ENCODE measurements at regions not wholly inside any gene's neighbourhood (a gene's known extent, or its start where the extent isn't known, plus 50 kb on each side); places are given as distances from the start of the nearest gene placed in this dataset.

DNA sequence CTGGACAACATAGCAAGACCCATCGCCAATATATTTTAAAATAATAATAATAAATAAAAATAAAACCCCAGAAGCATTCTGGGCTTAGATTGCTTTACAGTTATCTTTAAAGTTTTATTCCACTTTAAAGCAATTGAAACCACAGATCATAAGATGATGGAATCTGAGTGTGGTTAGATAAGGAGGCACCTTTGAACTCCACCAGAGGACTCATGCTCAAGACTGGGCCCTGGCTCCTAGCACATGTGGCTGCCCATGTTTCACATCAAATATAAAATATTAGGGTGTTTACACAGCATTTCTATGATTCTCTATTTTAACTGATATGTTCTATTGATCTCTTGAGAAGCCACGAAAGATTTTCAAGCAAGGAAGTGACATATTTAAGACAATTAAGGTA lies 52.6 kb upstream of the BBS12 start:
- H3K4me1 ChIP-seq (replicated peaks in 1 of 2; ENCODE audit: control insufficient read depth in 2 of 2, insufficient read depth in 2 of 2, low read length in 2 of 2): no peaks in the 10 kb centered on the region
- 0 out of 2 replicates have a peak, but pooled peaks cover 3% of the 10 kb centered on the region for H3K9me3 ChIP-seq (replicated peaks; ENCODE audit: control insufficient read depth, insufficient read depth, low read depth, low read length)
- WGBS (ENCODE audit: insufficient coverage, low coverage, missing lambda C conversion rate): 42% methylated on average over 2 of the region's 2 CpGs
- no peak overlapping the region for H3K4me2 ChIP-seq (ENCODE audit: insufficient read depth, low read length)
- in situ Hi-C loops (cut with MboI): no loop called here
- no peak overlapping the region for H3K27ac ChIP-seq (ENCODE audit: extremely low read depth, low read depth, low read length)
- H3K9me1 ChIP-seq (ENCODE audit: control insufficient read depth, insufficient read depth, low read length): no peaks in the 10 kb centered on the region
- FAIRE-seq (no peak), ATAC-seq (no peak), DNase-seq (ENCODE audit: extremely low read depth in 1 of 4, low spot score in 3 of 4) (no peak)
- no TSS peak for BruUV-seq (replicated peaks)
- no peaks in the 10 kb centered on the region for H4K20me1 ChIP-seq (replicated peaks; ENCODE audit: control insufficient read depth, insufficient read depth, low read length)
- ChIA-PET POLR2A (no interaction called here), CTCF (ENCODE audit: low intra/inter-chr PET ratio) (no interaction called here)
- no peaks in the 10 kb centered on the region for H3K27me3 ChIP-seq (ENCODE audit: control insufficient read depth in 2 of 2, insufficient read depth in 2 of 2, low read length in 2 of 2)
- H3K79me2 ChIP-seq (ENCODE audit: control insufficient read depth, insufficient read depth, low read length): no peaks in the 10 kb centered on the region
- no peak overlapping the region for H3K9ac ChIP-seq (ENCODE audit: insufficient read depth in 1 of 2, low read depth in 2 of 2, low read length in 2 of 2)
- H3K4me3 ChIP-seq: no peak overlapping the region
- H2AFZ ChIP-seq (ENCODE audit: low read depth, low read length): no peak overlapping the region
- no peaks in the 10 kb centered on the region for H3K36me3 ChIP-seq (ENCODE audit: control insufficient read depth, insufficient read depth, low read length)
- intact Hi-C loops (cut with micrococcal nuclease): no loop called here
- TF ChIP-seq, protein P1, sequence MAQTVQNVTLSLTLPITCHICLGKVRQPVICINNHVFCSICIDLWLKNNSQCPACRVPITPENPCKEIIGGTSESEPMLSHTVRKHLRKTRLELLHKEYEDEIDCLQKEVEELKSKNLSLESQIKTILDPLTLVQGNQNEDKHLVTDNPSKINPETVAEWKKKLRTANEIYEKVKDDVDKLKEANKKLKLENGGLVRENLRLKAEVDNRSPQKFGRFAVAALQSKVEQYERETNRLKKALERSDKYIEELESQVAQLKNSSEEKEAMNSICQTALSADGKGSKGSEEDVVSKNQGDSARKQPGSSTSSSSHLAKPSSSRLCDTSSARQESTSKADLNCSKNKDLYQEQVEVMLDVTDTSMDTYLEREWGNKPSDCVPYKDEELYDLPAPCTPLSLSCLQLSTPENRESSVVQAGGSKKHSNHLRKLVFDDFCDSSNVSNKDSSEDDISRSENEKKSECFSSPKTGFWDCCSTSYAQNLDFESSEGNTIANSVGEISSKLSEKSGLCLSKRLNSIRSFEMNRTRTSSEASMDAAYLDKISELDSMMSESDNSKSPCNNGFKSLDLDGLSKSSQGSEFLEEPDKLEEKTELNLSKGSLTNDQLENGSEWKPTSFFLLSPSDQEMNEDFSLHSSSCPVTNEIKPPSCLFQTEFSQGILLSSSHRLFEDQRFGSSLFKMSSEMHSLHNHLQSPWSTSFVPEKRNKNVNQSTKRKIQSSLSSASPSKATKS (CRISPR knock-in tag; IDR thresholded peaks at IDR 0.05): no peak
- TF ChIP-seq GABPA (tag; conservative IDR thresholded peaks at IDR 0.05; ENCODE audit: low read depth) (no peak), TEAD4 (IDR thresholded peaks at IDR 0.05; ENCODE audit: low read length) (no peak), TEAD4 (CRISPR knock-in tag; IDR thresholded peaks at IDR 0.05; ENCODE audit: borderline replicate concordance) (no peak), HMG20B (CRISPR knock-in tag; IDR thresholded peaks at IDR 0.05) (no peak), ZNF316 (IDR thresholded peaks at IDR 0.05) (no peak), NCOA6 (IDR thresholded peaks at IDR 0.05) (no peak), PHB2 (IDR thresholded peaks at IDR 0.05; ENCODE audit: low read depth) (no peak), CBFA2T3 (IDR thresholded peaks at IDR 0.05) (no peak), ZNF717 (CRISPR knock-in tag; IDR thresholded peaks at IDR 0.05) (no peak), EGR1 (conservative IDR thresholded peaks at IDR 0.05) (no peak), RB1 (IDR thresholded peaks at IDR 0.05; ENCODE audit: low read depth) (no peak), HIVEP1 (CRISPR knock-in tag; IDR thresholded peaks at IDR 0.05) (no peak), NFE2 (IDR thresholded peaks at IDR 0.05; ENCODE audit: low read depth) (no peak), CSDE1 (IDR thresholded peaks at IDR 0.05) (no peak), TFAM (CRISPR knock-in tag; conservative IDR thresholded peaks at IDR 0.05) (no peak), HNRNPH1 (optimal IDR thresholded peaks at IDR 0.05; ENCODE audit: low read depth, low read length) (no peak)
- TF ChIP-seq, protein P2, sequence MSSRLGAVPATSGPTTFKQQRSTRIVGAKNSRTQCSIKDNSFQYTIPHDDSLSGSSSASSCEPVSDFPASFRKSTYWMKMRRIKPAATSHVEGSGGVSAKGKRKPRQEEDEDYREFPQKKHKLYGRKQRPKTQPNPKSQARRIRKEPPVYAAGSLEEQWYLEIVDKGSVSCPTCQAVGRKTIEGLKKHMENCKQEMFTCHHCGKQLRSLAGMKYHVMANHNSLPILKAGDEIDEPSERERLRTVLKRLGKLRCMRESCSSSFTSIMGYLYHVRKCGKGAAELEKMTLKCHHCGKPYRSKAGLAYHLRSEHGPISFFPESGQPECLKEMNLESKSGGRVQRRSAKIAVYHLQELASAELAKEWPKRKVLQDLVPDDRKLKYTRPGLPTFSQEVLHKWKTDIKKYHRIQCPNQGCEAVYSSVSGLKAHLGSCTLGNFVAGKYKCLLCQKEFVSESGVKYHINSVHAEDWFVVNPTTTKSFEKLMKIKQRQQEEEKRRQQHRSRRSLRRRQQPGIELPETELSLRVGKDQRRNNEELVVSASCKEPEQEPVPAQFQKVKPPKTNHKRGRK (tag; IDR thresholded peaks at IDR 0.05): no peak
- TF ChIP-seq, protein P3, sequence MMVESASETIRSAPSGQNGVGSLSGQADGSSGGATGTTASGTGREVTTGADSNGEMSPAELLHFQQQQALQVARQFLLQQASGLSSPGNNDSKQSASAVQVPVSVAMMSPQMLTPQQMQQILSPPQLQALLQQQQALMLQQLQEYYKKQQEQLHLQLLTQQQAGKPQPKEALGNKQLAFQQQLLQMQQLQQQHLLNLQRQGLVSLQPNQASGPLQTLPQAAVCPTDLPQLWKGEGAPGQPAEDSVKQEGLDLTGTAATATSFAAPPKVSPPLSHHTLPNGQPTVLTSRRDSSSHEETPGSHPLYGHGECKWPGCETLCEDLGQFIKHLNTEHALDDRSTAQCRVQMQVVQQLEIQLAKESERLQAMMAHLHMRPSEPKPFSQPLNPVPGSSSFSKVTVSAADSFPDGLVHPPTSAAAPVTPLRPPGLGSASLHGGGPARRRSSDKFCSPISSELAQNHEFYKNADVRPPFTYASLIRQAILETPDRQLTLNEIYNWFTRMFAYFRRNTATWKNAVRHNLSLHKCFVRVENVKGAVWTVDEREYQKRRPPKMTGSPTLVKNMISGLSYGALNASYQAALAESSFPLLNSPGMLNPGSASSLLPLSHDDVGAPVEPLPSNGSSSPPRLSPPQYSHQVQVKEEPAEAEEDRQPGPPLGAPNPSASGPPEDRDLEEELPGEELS (CRISPR knock-in tag; IDR thresholded peaks at IDR 0.05; ENCODE audit: borderline replicate concordance): no peak
- TF ChIP-seq, protein P4, sequence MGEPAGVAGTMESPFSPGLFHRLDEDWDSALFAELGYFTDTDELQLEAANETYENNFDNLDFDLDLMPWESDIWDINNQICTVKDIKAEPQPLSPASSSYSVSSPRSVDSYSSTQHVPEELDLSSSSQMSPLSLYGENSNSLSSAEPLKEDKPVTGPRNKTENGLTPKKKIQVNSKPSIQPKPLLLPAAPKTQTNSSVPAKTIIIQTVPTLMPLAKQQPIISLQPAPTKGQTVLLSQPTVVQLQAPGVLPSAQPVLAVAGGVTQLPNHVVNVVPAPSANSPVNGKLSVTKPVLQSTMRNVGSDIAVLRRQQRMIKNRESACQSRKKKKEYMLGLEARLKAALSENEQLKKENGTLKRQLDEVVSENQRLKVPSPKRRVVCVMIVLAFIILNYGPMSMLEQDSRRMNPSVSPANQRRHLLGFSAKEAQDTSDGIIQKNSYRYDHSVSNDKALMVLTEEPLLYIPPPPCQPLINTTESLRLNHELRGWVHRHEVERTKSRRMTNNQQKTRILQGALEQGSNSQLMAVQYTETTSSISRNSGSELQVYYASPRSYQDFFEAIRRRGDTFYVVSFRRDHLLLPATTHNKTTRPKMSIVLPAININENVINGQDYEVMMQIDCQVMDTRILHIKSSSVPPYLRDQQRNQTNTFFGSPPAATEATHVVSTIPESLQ (CRISPR knock-in tag; IDR thresholded peaks at IDR 0.05): no peak
